Small intestine (tissue), 7 donors: ENCODE measurements at regions not wholly inside any gene's neighbourhood (a gene's known extent, or its start where the extent isn't known, plus 50 kb on each side); places are given as distances from the start of the nearest gene placed in this dataset.
A peak's percentile ranks its signal among the peaks of the same experiment; 100 is the strongest.

Source experiments
- DNase-seq, 2 donors: peaks; one replicate each; pipeline versions ENCODE4 v3.0.0 to v3.0.0-alpha.2; 2013
- FAIRE-seq: peaks from 2 replicates; lab custom pipeline; 2012; peaks lifted over from hg19 to GRCh38; lab: Jason Lieb, UNC
- H3K27ac ChIP-seq, 3 donors: one replicate each; pipeline ENCODE4 v1.5.1; 2013; ENCODE audit warnings: low read length in 2 of 3, mild to moderate bottlenecking in 2 of 3, control low read depth in 1 of 3, inconsistent platforms in 1 of 3, low read depth in 1 of 3, moderate library complexity in 1 of 3
- H3K27me3 ChIP-seq, 3 donors: one replicate each; pipeline ENCODE4 v1.6.1; 2013; ENCODE audit warnings: low read length in 3 of 3, inconsistent platforms in 1 of 3; ENCODE audit not compliant: control insufficient read depth in 3 of 3, insufficient read depth in 3 of 3
- H3K36me3 ChIP-seq, 3 donors: one replicate each; pipeline ENCODE4 v1.6.1; 2013; ENCODE audit warnings: low read length in 3 of 3, inconsistent platforms in 1 of 3, low read depth in 1 of 3, mild to moderate bottlenecking in 1 of 3, moderate library complexity in 1 of 3; ENCODE audit not compliant: control insufficient read depth in 3 of 3, insufficient read depth in 2 of 3
- H3K4me1 ChIP-seq, 3 donors: one replicate each; pipeline ENCODE4 v1.6.1; 2013; ENCODE audit warnings: low read length in 2 of 3, inconsistent platforms in 1 of 3, low read depth in 1 of 3, mild to moderate bottlenecking in 1 of 3, moderate library complexity in 1 of 3; ENCODE audit not compliant: control insufficient read depth in 3 of 3, insufficient read depth in 2 of 3
- H3K4me3 ChIP-seq, 3 donors: one replicate each; pipeline ENCODE4 v1.5.1; 2013; ENCODE audit warnings: low read length in 3 of 3, control low read depth in 1 of 3, inconsistent platforms in 1 of 3, low read depth in 1 of 3, mild to moderate bottlenecking in 1 of 3, moderate library complexity in 1 of 3
- H3K9me3 ChIP-seq, 2 donors: one replicate each; pipeline ENCODE4 v1.6.1; 2013; ENCODE audit warnings: low read depth in 1 of 2, low read length in 1 of 2; ENCODE audit not compliant: control insufficient read depth in 2 of 2, insufficient read depth in 1 of 2
- WGBS, 3 donors: extraction: QIAGEN DNeasy Blood & Tissue Kit; methylation state at CpG; one replicate each; pipeline ENCODE4 v1.1.7; 2013; 5-methylcytosine and 5-hydroxymethylcytosine counted together
- donor health status: healthy with polysubstance abuse.
- donor health status: control.
- donor health status: control.
- donor health status: Bipolar disorder and iron deficiency.
- donor health status: healthy.

DNA sequence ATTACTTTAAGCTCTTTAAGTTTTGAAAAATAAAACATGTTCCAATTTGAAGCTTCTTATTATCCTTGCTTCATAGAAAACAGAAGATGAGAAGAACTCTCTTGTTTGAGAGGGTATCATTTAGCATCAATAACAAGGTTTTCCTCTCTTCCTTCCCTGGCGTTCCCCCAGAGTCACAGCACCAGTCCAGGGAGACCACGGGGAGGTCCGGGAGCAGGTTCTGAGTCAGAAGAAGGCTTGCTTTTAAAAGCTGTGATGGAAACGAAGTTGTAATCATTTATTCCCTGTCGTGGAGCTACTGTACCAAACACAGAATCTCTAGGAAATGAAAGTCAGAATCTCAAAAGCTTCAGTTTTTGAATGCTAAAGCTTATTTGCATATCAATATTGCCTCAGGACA, 174.0 kb upstream of the LSM14A start:
- DNase-seq = no peak
- 24 to 42% (median 39%) methylated on average over 5 of the region's 5 CpGs for WGBS, 3 donors

DNA sequence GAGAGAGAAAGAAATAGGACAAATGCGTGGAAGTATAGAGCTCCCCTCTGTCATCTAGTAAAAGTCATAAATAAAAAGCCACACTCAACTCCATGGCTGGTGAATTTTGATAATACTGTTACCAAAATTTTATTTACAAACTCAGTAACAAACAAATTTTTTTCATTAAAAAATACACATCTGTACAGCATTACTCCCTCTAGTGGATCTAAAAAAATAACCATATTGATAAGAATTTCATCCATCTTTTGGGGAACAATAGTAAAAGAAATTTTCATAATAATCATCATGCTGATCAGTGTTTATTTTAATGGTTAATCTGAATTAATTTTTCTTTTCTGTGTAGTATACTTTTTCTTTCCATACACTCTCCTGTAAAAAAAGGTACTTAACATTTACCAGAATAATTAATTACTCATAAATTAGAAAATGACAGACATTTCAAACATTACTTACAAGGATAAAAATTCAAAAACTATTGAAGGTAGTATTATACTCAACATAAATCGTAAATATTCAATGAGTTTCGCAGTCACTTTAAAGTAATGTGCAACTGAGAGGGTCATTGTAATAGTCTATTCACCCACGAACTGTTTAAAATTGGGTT, 173.5 kb upstream of the LSM14A start:
- no peak overlapping the region for H3K27ac ChIP-seq
- no peaks in the 10 kb centered on the region for H3K36me3 ChIP-seq
- H3K4me1 ChIP-seq = no peaks in the 10 kb centered on the region
- DNase-seq (no peak), FAIRE-seq (peak; percentile 10)
- 69 to 73% (median 72%) methylated on average over 4 of the region's 4 CpGs for WGBS, 3 donors
- H3K9me3 ChIP-seq = no peaks in the 10 kb centered on the region
- no peak overlapping the region for H3K4me3 ChIP-seq
- no peaks in the 10 kb centered on the region for H3K27me3 ChIP-seq

More for the DNA sequence above, 174.0 kb upstream of the LSM14A start:
- no peak overlapping the region for H3K27ac ChIP-seq
- no peak for FAIRE-seq
- no peaks in the 10 kb centered on the region for H3K27me3 ChIP-seq
- no peaks in the 10 kb centered on the region for H3K4me1 ChIP-seq
- H3K36me3 ChIP-seq = no peaks in the 10 kb centered on the region
- no peaks in the 10 kb centered on the region for H3K9me3 ChIP-seq
- no peak overlapping the region for H3K4me3 ChIP-seq

DNA sequence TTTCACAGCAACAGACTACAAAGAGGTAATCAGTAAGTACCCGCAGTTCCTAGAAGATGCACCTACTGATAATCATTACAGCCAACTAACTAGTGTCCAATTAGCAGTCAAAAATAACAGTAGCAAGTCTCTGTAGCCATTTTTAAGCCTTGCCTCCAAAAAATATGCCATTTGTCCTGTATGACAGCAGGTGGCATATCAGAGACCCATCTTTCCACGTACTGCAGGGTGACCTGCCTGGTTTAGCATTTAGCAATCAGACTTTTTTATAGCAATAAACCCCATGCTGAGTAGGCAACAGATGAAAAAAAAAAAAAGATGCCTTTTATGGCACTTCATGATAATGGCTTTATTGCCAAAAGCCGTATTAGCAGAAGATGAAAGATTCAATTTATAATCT, 155.3 kb upstream of the LSM14A start:
- Histone ChIP-seq H3K27ac (no peak overlapping the region), H3K4me3 (no peak overlapping the region), H3K27me3 (peaks cover 0 to 3% (median 0%) of the 10 kb centered on the region in 3 donors), H3K36me3 (no peaks in the 10 kb centered on the region), H3K9me3 (no peaks in the 10 kb centered on the region), H3K4me1 (no peaks in the 10 kb centered on the region)
- FAIRE-seq (no peak), DNase-seq (no peak)
- WGBS, 3 donors = 37 to 45% (median 43%) methylated on average over 3 of the region's 3 CpGs

DNA sequence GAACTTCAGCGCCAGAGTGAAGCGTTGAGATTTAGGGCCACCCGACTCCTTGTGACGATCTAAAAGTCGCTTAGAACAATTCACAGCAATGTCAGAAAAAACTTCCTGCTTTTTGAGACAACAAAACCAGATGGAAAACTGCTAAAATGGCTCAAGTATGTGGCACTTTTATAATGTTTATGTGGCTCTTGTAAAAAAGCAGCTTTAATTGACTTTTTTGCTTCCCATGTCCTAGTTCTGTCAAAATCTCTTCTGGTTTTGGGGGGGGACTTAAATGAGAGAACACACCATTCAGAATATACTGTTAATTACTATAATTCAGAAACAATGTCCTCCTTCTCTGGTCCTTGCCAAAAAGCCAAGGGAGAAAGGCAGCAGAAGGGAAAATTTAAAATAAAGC, 154.7 kb upstream of the LSM14A start:
- H3K4me1 ChIP-seq = no peaks in the 10 kb centered on the region
- peaks cover 0 to 3% (median 0%) of the 10 kb centered on the region in 3 donors for H3K27me3 ChIP-seq
- no peak overlapping the region for H3K27ac ChIP-seq
- no peaks in the 10 kb centered on the region for H3K36me3 ChIP-seq
- peaks cover 0 to 2% of the 10 kb centered on the region in 2 donors for H3K9me3 ChIP-seq
- DNase-seq (no peak), FAIRE-seq (no peak)
- WGBS, 3 donors = 58 to 75% (median 64%) methylated on average over 5 of the region's 5 CpGs
- no peak overlapping the region for H3K4me3 ChIP-seq

DNA sequence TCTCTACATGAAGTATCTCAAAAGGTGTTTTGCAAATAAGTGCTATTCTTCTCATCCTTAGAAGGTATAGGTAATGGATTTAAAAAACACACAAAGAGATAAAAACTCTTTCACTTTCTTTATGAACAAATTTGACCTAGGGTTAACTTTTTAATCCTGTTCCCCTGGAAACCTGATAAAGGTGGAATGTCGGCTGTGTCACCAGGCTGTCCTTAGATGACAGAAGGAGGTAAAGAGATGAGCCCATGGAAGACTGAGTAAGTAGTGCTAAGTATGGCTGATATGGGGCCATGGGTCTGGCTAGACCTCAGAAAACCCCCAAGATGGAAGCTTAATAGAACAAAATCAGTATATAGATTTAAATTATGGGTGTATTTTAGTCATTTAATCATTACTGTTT, 153.8 kb upstream of the LSM14A start:
- WGBS, 3 donors = 6 to 55% (median 32%) methylated on average over 1 of the region's 1 CpG
- no peak for FAIRE-seq
- H3K27me3 ChIP-seq = peaks cover 0 to 3% (median 0%) of the 10 kb centered on the region in 3 donors
- DNase-seq = peak in 1 of 2 donors; percentile 11
- H3K27ac ChIP-seq = no peak overlapping the region
- no peak overlapping the region for H3K4me3 ChIP-seq
- peaks cover 1 to 9% of the 10 kb centered on the region in 2 donors for H3K9me3 ChIP-seq
- no peaks in the 10 kb centered on the region for H3K36me3 ChIP-seq
- H3K4me1 ChIP-seq = no peaks in the 10 kb centered on the region

DNA sequence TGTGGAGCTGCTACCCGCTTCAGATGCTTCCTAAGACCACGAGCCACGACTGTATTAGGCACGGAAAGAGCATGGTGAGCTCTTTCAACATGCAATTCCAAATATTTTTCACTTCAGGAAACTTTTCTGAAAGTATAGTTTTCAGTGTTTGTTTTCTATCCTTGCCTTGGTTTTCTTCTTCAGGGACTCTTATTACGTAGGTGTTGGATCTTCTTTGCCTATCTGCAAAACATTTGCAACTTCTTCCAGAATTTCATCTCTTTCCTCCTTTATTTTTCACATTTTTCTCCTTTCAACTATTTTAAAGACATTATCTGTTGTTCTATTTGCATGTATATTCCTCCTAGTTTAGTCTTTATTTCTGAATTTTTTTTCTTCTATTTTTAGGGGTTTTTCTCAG, 148.9 kb upstream of the LSM14A start:
- H3K9me3 ChIP-seq = peaks cover 1 to 15% of the 10 kb centered on the region in 2 donors
- H3K27me3 ChIP-seq = no peaks in the 10 kb centered on the region
- H3K4me1 ChIP-seq = no peaks in the 10 kb centered on the region
- H3K27ac ChIP-seq = no peak overlapping the region
- no peak overlapping the region for H3K4me3 ChIP-seq
- no peaks in the 10 kb centered on the region for H3K36me3 ChIP-seq
- no peak for DNase-seq
- FAIRE-seq = no peak
- WGBS, 3 donors = 75 to 88% (median 84%) methylated on average over 5 of the region's 5 CpGs

DNA sequence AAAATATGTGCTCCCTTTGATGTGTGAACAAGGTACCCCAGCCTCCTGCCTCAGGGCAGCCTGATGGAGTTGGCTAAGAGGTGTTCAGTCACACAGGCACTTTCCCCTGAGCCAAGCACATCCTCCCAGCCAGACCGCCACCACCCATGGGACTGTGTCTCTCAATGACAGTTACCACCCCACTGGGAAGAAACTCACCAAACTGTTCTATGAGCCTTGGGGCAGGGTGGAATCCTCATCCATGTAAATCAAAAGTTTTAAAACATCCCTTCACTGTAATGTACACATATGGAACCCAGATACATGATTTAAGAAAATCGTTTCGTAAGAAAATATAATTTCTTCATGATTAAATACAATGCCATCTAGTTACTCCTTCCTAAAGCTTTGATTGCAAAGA, 138.4 kb upstream of the LSM14A start:
- no peak for FAIRE-seq
- DNase-seq = no peak
- Histone ChIP-seq H3K27ac (no peak overlapping the region), H3K36me3 (no peaks in the 10 kb centered on the region), H3K27me3 (no peaks in the 10 kb centered on the region), H3K4me1 (no peaks in the 10 kb centered on the region), H3K9me3 (no peaks in the 10 kb centered on the region), H3K4me3 (no peak overlapping the region)
- 87 to 93% (median 92%) methylated on average over 3 of the region's 3 CpGs for WGBS, 3 donors

DNA sequence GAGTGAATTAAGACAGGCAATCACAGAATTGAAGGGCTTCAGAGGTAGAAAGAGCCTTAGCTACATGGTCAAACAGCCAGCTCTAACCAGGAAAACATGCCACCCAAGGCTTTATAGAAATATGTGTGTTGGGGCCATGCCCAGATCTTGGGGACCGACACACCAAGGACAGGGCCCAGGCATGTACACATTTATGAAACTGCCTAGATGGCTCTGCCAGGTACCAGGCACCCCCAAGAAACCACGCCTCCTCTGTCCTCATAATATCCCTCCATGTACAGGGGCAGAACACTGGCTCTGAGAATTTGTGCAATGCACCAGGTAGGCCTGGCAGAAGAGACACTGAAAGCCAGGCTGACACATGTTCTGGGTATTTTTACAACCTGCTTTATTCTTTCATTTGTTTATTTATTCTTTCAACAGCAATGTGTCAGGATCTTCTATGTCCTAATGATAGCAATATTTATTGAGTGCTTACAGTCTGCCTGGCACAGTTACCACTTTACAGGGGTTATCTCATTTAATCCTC, 137.9 kb upstream of the LSM14A start:
- DNase-seq = no peak
- H3K4me1 ChIP-seq = no peaks in the 10 kb centered on the region
- H3K36me3 ChIP-seq = no peaks in the 10 kb centered on the region
- H3K4me3 ChIP-seq = no peak overlapping the region
- no peaks in the 10 kb centered on the region for H3K9me3 ChIP-seq
- 64 to 79% (median 65%) methylated on average over 2 of the region's 2 CpGs for WGBS, 3 donors
- no peaks in the 10 kb centered on the region for H3K27me3 ChIP-seq
- no peak overlapping the region for H3K27ac ChIP-seq
- FAIRE-seq = no peak
